ENCODE measurements at regions not wholly inside any gene's neighbourhood (a gene's known extent, or its start where the extent isn't known, plus 50 kb on each side); places are given as distances from the start of the nearest gene placed in this dataset.

GRCh38 chr6:40831381-40831780, 207.6 kb downstream of the UNC5CL start:
- no peak for DNase-seq

- no peak for DNase-seq
Observed at GRCh38 chr6:40825102-40825501, 213.9 kb downstream of the UNC5CL start.

GRCh38 chr6:40823917-40824891, 214.8 kb downstream of the UNC5CL start:
- DNase-seq: peak; percentile 21

- DNase-seq: no peak
Observed at GRCh38 chr6:40822619-40823018, 216.4 kb downstream of the UNC5CL start.

GRCh38 chr6:40819182-40819834, 219.7 kb downstream of the UNC5CL start:
- no peak for DNase-seq

- no peak for DNase-seq
Observed at GRCh38 chr6:40817369-40817768, 221.7 kb downstream of the UNC5CL start.

GRCh38 chr6:40816601-40817000, 222.4 kb downstream of the UNC5CL start:
- no peak for DNase-seq

- DNase-seq: no peak
Observed at GRCh38 chr6:40815731-40816130, 223.3 kb downstream of the UNC5CL start.

GRCh38 chr6:40810171-40810570, 223.0 kb upstream of the LRFN2 start:
- DNase-seq: no peak

- no peak for DNase-seq
Observed at GRCh38 chr6:40809627-40810026, 222.5 kb upstream of the LRFN2 start.

- no peak for DNase-seq
Observed at GRCh38 chr6:40807484-40807883, 220.3 kb upstream of the LRFN2 start.

GRCh38 chr6:40806256-40806864, 219.2 kb upstream of the LRFN2 start:
- no peak for DNase-seq

- DNase-seq: no peak
Observed at GRCh38 chr6:40805336-40805735, 218.2 kb upstream of the LRFN2 start.

GRCh38 chr6:40804905-40805304, 217.7 kb upstream of the LRFN2 start:
- no peak for DNase-seq

- no peak for DNase-seq
Observed at GRCh38 chr6:40803897-40804702, 216.9 kb upstream of the LRFN2 start.

- no peak for DNase-seq
Observed at GRCh38 chr6:40802481-40802880, 215.3 kb upstream of the LRFN2 start.

GRCh38 chr6:40799296-40800140, 212.4 kb upstream of the LRFN2 start:
- no peak for DNase-seq

GRCh38 chr6:40798069-40798770, 211.1 kb upstream of the LRFN2 start:
- no peak for DNase-seq

- DNase-seq: no peak
Observed at GRCh38 chr6:40796260-40797221, 209.4 kb upstream of the LRFN2 start.

GRCh38 chr6:40794586-40794985, 207.4 kb upstream of the LRFN2 start:
- no peak for DNase-seq
